H1 (cell line): ENCODE measurements at regions not wholly inside any gene's neighbourhood (a gene's known extent, or its start where the extent isn't known, plus 50 kb on each side); places are given as distances from the start of the nearest gene placed in this dataset.

ENCODE experiments used
- CTCF ChIP-seq, 3 experiments: IDR thresholded peaks; 1 replicate in 2 of 3; 2 replicates in 1 of 3; pipeline versions ENCODE4 v1.5.1 to v1.6.1; 2011; ENCODE audit warnings: low read length in 3 of 3, mild to moderate bottlenecking in 3 of 3, inconsistent platforms in 2 of 3, low read depth in 1 of 3, moderate library complexity in 1 of 3; ENCODE audit not compliant: insufficient read depth in 1 of 3; ENCODE audit errors: control extremely low read depth in 1 of 3
- POLR2AphosphoS5 ChIP-seq: IDR thresholded peaks from 2 replicates; pipeline ENCODE4 v1.6.1; 2011; ENCODE audit warnings: low read depth, low read length

- TF ChIP-seq CTCF (IDR thresholded peaks at IDR 0.05; ENCODE audit: control extremely low read depth in 1 of 3, insufficient read depth in 1 of 3, low read depth in 1 of 3, low read length in 3 of 3) (no peak), POLR2AphosphoS5 (no peak)
Measured at GRCh38 chr6:94584211-94584610, 993.1 kb upstream of the MANEA start.
